GM21529 (cell line): ENCODE measurements at regions not wholly inside any gene's neighbourhood (a gene's known extent, or its start where the extent isn't known, plus 50 kb on each side); places are given as distances from the start of the nearest gene placed in this dataset.

Source experiments
- ATAC-seq: cut with Tn5 transposase; IDR thresholded peaks from one replicate; pipeline ENCODE4 v1.9.1; 2021; ENCODE audit not compliant: unreplicated experiment

GRCh38 chr17:45709728-45710288 is 74.3 kb upstream of the CRHR1 start:
- no peak for ATAC-seq

- ATAC-seq, result no peak
Measured at GRCh38 chr17:45715787-45716186, 68.3 kb upstream of the CRHR1 start.

GRCh38 chr17:45718791-45719190 is 65.3 kb upstream of the CRHR1 start:
- ATAC-seq, result no peak

- ATAC-seq, result no peak
Measured at GRCh38 chr17:45719335-45720071, 64.6 kb upstream of the CRHR1 start.

- no peak for ATAC-seq
Measured at GRCh38 chr17:45720386-45720785, 63.7 kb upstream of the CRHR1 start.

DNA sequence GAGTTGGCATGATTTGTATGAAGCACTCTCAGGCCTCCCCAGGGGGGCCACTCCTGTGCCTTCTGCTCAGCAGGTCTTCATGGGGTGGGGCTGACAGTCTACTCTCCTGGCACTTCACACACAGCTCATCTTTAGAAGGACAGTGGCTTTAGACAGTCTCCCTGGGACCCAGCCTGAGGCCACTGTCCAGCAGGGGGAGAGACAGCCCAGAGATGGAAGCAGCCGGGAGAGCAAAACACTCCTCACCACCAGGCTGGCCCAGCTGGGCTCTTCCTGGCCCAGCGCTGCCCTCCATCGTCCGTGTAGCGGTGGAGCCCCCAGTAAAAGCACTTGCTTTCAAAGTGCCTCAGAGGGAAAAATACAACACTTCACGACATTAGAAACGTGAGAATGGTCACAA is 62.0 kb upstream of the CRHR1 start:
- no peak for ATAC-seq

- ATAC-seq, result no peak
Measured at GRCh38 chr17:45729294-45729907, 54.7 kb upstream of the CRHR1 start.

DNA sequence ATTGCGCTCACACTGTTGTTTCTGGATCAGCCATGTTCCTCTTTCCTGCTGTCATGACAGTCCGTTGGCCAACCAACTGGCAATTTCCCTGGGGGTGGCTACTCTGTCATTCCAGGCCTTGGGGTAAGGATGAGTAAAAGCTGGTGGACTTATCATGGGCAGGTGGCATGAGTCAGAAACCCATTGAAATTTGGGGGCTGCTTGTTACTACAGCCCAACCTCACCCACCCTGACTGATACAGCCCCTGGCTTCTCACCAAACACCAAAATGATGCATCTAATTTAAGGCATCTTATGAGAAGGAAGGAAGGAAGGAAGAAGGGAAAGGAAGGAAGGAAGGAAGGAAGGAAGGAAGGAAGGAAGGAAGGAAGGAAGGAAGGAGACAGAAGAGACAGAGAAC is 53.9 kb upstream of the CRHR1 start:
- ATAC-seq, result no peak

GRCh38 chr17:45731459-45731858 is 52.7 kb upstream of the CRHR1 start:
- ATAC-seq, result no peak

- no peak for ATAC-seq
Measured at GRCh38 chr17:45732926-45733505, 51.1 kb upstream of the CRHR1 start.

DNA sequence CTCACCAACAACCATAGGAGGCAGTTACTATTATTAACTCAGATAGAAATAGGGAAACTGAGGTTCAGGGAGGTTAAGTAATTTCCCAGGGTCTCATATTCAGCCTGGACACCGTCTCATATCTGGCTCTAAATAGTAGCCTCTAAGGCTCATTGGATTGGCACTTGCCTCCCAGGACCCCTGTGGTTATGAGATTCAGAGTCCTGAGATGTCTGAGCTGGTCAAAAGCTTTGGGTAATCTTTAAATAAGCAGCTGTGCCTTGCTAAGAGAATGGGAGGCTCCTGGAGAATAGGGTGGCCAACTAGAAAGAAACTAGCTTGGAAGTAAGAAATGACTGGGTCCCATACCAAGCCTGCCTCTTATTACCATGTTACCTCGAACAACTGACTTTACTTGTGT is 50.3 kb upstream of the CRHR1 start:
- ATAC-seq, result no peak
